K562 (cell line): ENCODE measurements at regions not wholly inside any gene's neighbourhood (a gene's known extent, or its start where the extent isn't known, plus 50 kb on each side); places are given as distances from the start of the nearest gene placed in this dataset.

Experiments
- ATAC-seq: fragments of 200-7000 bp; cut with Tn5 transposase; 3 replicates; pipeline ENCODE4 v1.9.1; 2020; ENCODE audit warnings: moderate library complexity
- BruUV-seq: library from RNA; stranded (reverse); fragments of 400-500 nt; replicated peaks from 2 replicates; lab custom pipeline; 2021; lab: Mats Ljungman, UMichigan
- CTCF ChIA-PET: fragments of 300-600 bp; formaldehyde crosslinking; extraction: SDS; loops from one replicate; lab custom pipeline; 2021; ENCODE audit warnings: low intra/inter-chr PET ratio; lab: Yijun Ruan, JAX
- POLR2A ChIA-PET: fragments of 300-600, 350-650 bp; sonication (Branson Sonifier 250); formaldehyde crosslinking; extraction: SDS; loops from one replicate; lab custom pipeline; 2021; ENCODE audit warnings: antibody characterized with exemption, inconsistent platforms; lab: Yijun Ruan, JAX
- DNase-seq, 4 experiments: peaks; one replicate each; pipeline versions ENCODE4 v3.0.0 to v3.0.0-alpha.2; 2011 to 2018; ENCODE audit warnings: low spot score in 3 of 4, mixed read lengths in 3 of 4; ENCODE audit errors: extremely low read depth in 1 of 4
- FAIRE-seq: peaks from 2 replicates; lab custom pipeline; 2011; peaks lifted over from hg19 to GRCh38; lab: Jason Lieb, UNC
- H2AFZ ChIP-seq: 2 replicates; pipeline ENCODE4 v1.6.0; 2011; ENCODE audit warnings: low read depth, low read length, control low read depth, inconsistent platforms
- H3K27ac ChIP-seq: fragments of 200-600 bp; 3 replicates; pipeline ENCODE4 v1.8.0; 2011; ENCODE audit warnings: low read depth, mild to moderate bottlenecking, control low read depth, inconsistent platforms, low read length, moderate library complexity, mixed read lengths; ENCODE audit errors: extremely low read depth
- H3K27me3 ChIP-seq, 2 experiments: fragments of 300-600 bp in 1 of 2; 2 replicates in 1 of 2; 3 replicates in 1 of 2; pipeline versions ENCODE4 v1.6.0 to v1.8.0; 2011; ENCODE audit warnings: inconsistent platforms in 2 of 2, low read length in 2 of 2, mild to moderate bottlenecking in 1 of 2, mixed read lengths in 1 of 2, moderate library complexity in 1 of 2; ENCODE audit not compliant: control insufficient read depth in 2 of 2, insufficient read depth in 2 of 2
- H3K36me3 ChIP-seq: fragments of 300-600 bp; 3 replicates; pipeline ENCODE4 v1.8.0; 2011; ENCODE audit warnings: mild to moderate bottlenecking, low read length, inconsistent platforms; ENCODE audit not compliant: control insufficient read depth, insufficient read depth
- H3K4me1 ChIP-seq, 2 experiments: fragments of 200-600 bp in 1 of 2; replicated peaks in 1 of 2; 2 replicates in 1 of 2; 3 replicates in 1 of 2; pipeline versions ENCODE4 v1.5.1 to v1.8.0; 2011; ENCODE audit warnings: inconsistent platforms in 2 of 2, low read length in 2 of 2, mild to moderate bottlenecking in 1 of 2, mixed read lengths in 1 of 2, moderate library complexity in 1 of 2; ENCODE audit not compliant: control insufficient read depth in 2 of 2, insufficient read depth in 2 of 2
- H3K4me2 ChIP-seq: 2 replicates; pipeline ENCODE4 v1.6.1; 2011; ENCODE audit warnings: low read length, control low read depth, inconsistent platforms, mixed read lengths; ENCODE audit not compliant: insufficient read depth
- H3K4me3 ChIP-seq: fragments of 200-600 bp; sonication (generic), shearing (Covaris generic); 2 replicates; pipeline ENCODE4 v1.5.1; 2016; ENCODE audit warnings: control low read depth, inconsistent platforms
- H3K79me2 ChIP-seq: fragments of 200-600 bp; 3 replicates; pipeline ENCODE4 v1.8.0; 2011; ENCODE audit warnings: low read length, inconsistent platforms; ENCODE audit not compliant: control insufficient read depth, insufficient read depth
- H3K9ac ChIP-seq, 2 experiments: 2 replicates each; pipeline versions ENCODE4 v1.6.0 to v1.6.1; 2011; ENCODE audit warnings: low read depth in 2 of 2, low read length in 2 of 2, control low read depth in 1 of 2, inconsistent platforms in 1 of 2, mild to moderate bottlenecking in 1 of 2, mixed read lengths in 1 of 2; ENCODE audit not compliant: insufficient read depth in 1 of 2
- H3K9me1 ChIP-seq: one replicate; pipeline ENCODE4 v1.6.0; 2011; ENCODE audit warnings: inconsistent platforms, mild to moderate bottlenecking, low read length, moderate library complexity; ENCODE audit not compliant: control insufficient read depth, insufficient read depth
- H3K9me3 ChIP-seq: replicated peaks from 2 replicates; pipeline ENCODE4 v1.5.1; 2011; ENCODE audit warnings: low read depth, low read length, inconsistent platforms; ENCODE audit not compliant: control insufficient read depth, insufficient read depth
- H4K20me1 ChIP-seq: replicated peaks from 2 replicates; pipeline ENCODE4 v1.6.1; 2011; ENCODE audit warnings: low read length, inconsistent platforms, mixed read lengths; ENCODE audit not compliant: control insufficient read depth, insufficient read depth
- BDP1 ChIP-seq: IDR thresholded peaks from 3 replicates; pipeline ENCODE4 v1.6.1; 2011; ENCODE audit not compliant: insufficient read length, insufficient read depth
- BMI1 ChIP-seq: fragments of 150-350 bp; IDR thresholded peaks from 2 replicates; pipeline ENCODE4 v1.6.1; 2014; ENCODE audit warnings: low read length
- CBFA2T2 ChIP-seq: fragments of 450-650 bp; conservative IDR thresholded peaks from 2 replicates; pipeline ENCODE4 v1.6.1; 2017; ENCODE audit warnings: mild to moderate bottlenecking
- E2F5 ChIP-seq: sonication (generic); formaldehyde crosslinking; IDR thresholded peaks from 2 replicates; pipeline ENCODE4 v1.8.0; 2022; ENCODE audit warnings: mild to moderate bottlenecking, missing genetic modification reagents
- MBD2 ChIP-seq: sonication (generic); IDR thresholded peaks from 2 replicates; pipeline ENCODE4 v1.6.1; 2016; ENCODE audit warnings: low read depth, borderline replicate concordance
- MTF1 ChIP-seq: fragments of 250-450 bp; sonication (Bioruptor Pico); IDR thresholded peaks from 2 replicates; pipeline ENCODE4 v1.9.0; 2021; ENCODE audit warnings: moderate library complexity, mild to moderate bottlenecking, inconsistent platforms, borderline replicate concordance
- PBX2 ChIP-seq, 2 experiments: IDR thresholded peaks in 1 of 2; conservative IDR thresholded peaks in 1 of 2; 2 replicates each; pipeline ENCODE4 v1.6.1; 2016; ENCODE audit warnings: low read depth in 2 of 2, mild to moderate bottlenecking in 1 of 2, missing compliant biosample characterization in 1 of 2, missing genetic modification characterization in 1 of 2, moderate library complexity in 1 of 2
- SRSF1 ChIP-seq: fragments of 200-400 bp; formaldehyde crosslinking; IDR thresholded peaks from 2 replicates; pipeline ENCODE4 v1.6.1; 2017; ENCODE audit warnings: mild to moderate bottlenecking, low read depth, low read length, moderate library complexity
- TBP ChIP-seq: optimal IDR thresholded peaks from 2 replicates; pipeline ENCODE3; 2011; ENCODE audit warnings: low read depth, low read length, improper control_type of control experiment
- ZNF274 ChIP-seq: IDR thresholded peaks from 2 replicates; pipeline ENCODE4 v1.6.1; 2011; ENCODE audit warnings: low read depth, mild to moderate bottlenecking, low read length, moderate library complexity, borderline replicate concordance
- ZNF316 ChIP-seq: fragments of 450-650 bp; IDR thresholded peaks from 2 replicates; pipeline ENCODE4 v1.6.1; 2016
- ZNF778 ChIP-seq: fragments of 450-650 bp; formaldehyde crosslinking; IDR thresholded peaks from 2 replicates; pipeline ENCODE4 v1.4.0; 2020; ENCODE audit warnings: mild to moderate bottlenecking, moderate library complexity
- WGBS: fragments of 100-300 bp; shearing (Covaris generic); methylation state at CpG from one replicate; pipeline ENCODE4 v1.1.6; 2016; ENCODE audit warnings: low coverage, mixed read lengths; ENCODE audit not compliant: insufficient coverage; ENCODE audit errors: missing lambda C conversion rate; 5-methylcytosine and 5-hydroxymethylcytosine counted together
- in situ Hi-C: fragments of 300-500 bp; cut with MboI; formaldehyde crosslinking; loops from 4 replicates; pipeline ENCODE4 v1.15.0; 2018; ENCODE audit warnings: inconsistent platforms, mixed read lengths
- intact Hi-C: fragments of 100-400 bp; cut with micrococcal nuclease; formaldehyde crosslinking; loops from 2 replicates; pipeline ENCODE4 v1.14.2; 2022

DNA sequence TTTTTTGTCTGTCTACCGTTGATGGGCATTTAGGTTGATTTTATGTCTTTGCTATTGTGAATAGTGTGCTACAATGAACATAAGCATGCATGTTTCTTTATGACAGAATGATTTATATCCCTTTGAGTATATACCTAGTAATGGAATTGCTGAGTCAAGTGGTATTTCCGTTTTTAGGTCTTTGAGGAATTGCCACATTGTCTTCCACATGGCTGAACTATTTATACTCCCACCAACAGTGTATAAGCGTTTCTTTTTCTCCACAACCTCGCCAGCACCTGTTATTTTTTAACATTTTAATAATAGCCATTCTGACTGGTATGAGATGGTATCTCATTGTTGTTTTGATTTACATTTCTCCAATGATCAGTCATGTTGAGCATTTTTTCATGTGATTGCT lies 89.6 kb upstream of the GALNT15 start:
- no peaks in the 10 kb centered on the region for H3K36me3 ChIP-seq
- no peaks in the 10 kb centered on the region for H3K4me1 ChIP-seq
- no peaks in the 10 kb centered on the region for H3K9me1 ChIP-seq
- peaks cover 0 to 4% of the 10 kb centered on the region in 2 experiments; a peak in 1 of 5 replicates for H3K27me3 ChIP-seq
- H3K4me2 ChIP-seq: no peak overlapping the region
- no peak overlapping the region for H3K27ac ChIP-seq
- DNase-seq (no peak), ATAC-seq (no peak), FAIRE-seq (no peak)
- ChIA-PET POLR2A (no interaction called here), CTCF (no interaction called here)
- in situ Hi-C loops: no loop called here
- no peaks in the 10 kb centered on the region for H4K20me1 ChIP-seq
- H3K9me3 ChIP-seq: no peaks in the 10 kb centered on the region; the same call in 1 of the 2 replicates
- intact Hi-C loops: no loop called here
- H2AFZ ChIP-seq: no peak overlapping the region
- H3K9ac ChIP-seq: no peak overlapping the region
- H3K79me2 ChIP-seq: no peaks in the 10 kb centered on the region
- WGBS: 2% methylated on average over 4 of the region's 4 CpGs
- no peak overlapping the region for H3K4me3 ChIP-seq
- no TSS peak for BruUV-seq
- TF ChIP-seq PBX2 (CRISPR knock-in tag; IDR thresholded peaks at IDR 0.05; ENCODE audit: low read depth) (no peak), PBX2 (tag; conservative IDR thresholded peaks at IDR 0.05; ENCODE audit: low read depth) (0 out of 2 replicates have a peak, but pooled peaks have one; percentile 20), MBD2 (no peak), CBFA2T2 (no peak), BMI1 (no peak), ZNF316 (peak; percentile 51; the same call in 1 of the 2 replicates), MTF1 (CRISPR knock-in tag) (no peak), E2F5 (CRISPR knock-in tag) (no peak), ZNF274 (no peak), BDP1 (no peak), ZNF778 (no peak), TBP (no peak), SRSF1 (no peak)
